SK-N-SH (cell line): ENCODE measurements at regions not wholly inside any gene's neighbourhood (a gene's known extent, or its start where the extent isn't known, plus 50 kb on each side); places are given as distances from the start of the nearest gene placed in this dataset.

Experiments
- CTCF ChIA-PET: fragments of 300-600, 350-600 bp; formaldehyde crosslinking; extraction: SDS; loops from one replicate; lab custom pipeline; 2021; lab: Yijun Ruan, JAX
- POLR2A ChIA-PET: fragments of 350-600 bp; sonication (Branson Sonifier 250); formaldehyde crosslinking; extraction: SDS; loops from one replicate; lab custom pipeline; 2020; ENCODE audit warnings: antibody characterized with exemption, inconsistent platforms; lab: Yijun Ruan, JAX
- DNase-seq: peaks from one replicate; pipeline ENCODE4 v3.0.0; 2012
- H2AFZ ChIP-seq: fragments of 200-600 bp; sonication (generic); 2 replicates; pipeline ENCODE4 v1.8.1; 2016; ENCODE audit warnings: antibody characterized with exemption, mild to moderate bottlenecking, low read depth
- H3F3A ChIP-seq: fragments of 200-600 bp; sonication (generic); replicated peaks from 2 replicates; pipeline ENCODE3; 2016; ENCODE audit warnings: antibody characterized with exemption, mild to moderate bottlenecking; ENCODE audit not compliant: insufficient read depth
- H3K27ac ChIP-seq, 2 experiments: fragments of 200-500 bp in 1 of 2; fragments of 200-600 bp in 1 of 2; sonication (Bioruptor generic) in 1 of 2; sonication (generic), shearing (Covaris generic) in 1 of 2; 2 replicates each; pipeline versions ENCODE4 v1.5.1 to v1.6.1; 2014 to 2016; ENCODE audit warnings: low read depth in 2 of 2, inconsistent platforms in 1 of 2, low read length in 1 of 2, mild to moderate bottlenecking in 1 of 2, mixed read lengths in 1 of 2
- H3K27me3 ChIP-seq: fragments of 200-600 bp; sonication (generic), shearing (Covaris generic); 2 replicates; pipeline ENCODE4 v1.6.1; 2016; ENCODE audit warnings: mixed run types; ENCODE audit not compliant: insufficient read depth
- H3K36me3 ChIP-seq, 2 experiments: fragments of 200-500 bp in 1 of 2; fragments of 200-600 bp in 1 of 2; sonication (Bioruptor generic) in 1 of 2; sonication (generic) in 1 of 2; replicated peaks in 1 of 2; 2 replicates each; pipeline versions ENCODE3 to v1.5.1; 2014 to 2016; ENCODE audit warnings: low read length in 1 of 2, mild to moderate bottlenecking in 1 of 2; ENCODE audit not compliant: insufficient read depth in 2 of 2, control insufficient read depth in 1 of 2
- H3K4me1 ChIP-seq, 2 experiments: fragments of 200-500 bp in 1 of 2; fragments of 200-600 bp in 1 of 2; sonication (Bioruptor generic) in 1 of 2; sonication (generic), shearing (Covaris generic) in 1 of 2; 2 replicates each; pipeline versions ENCODE4 v1.5.1 to v1.6.1; 2014 to 2016; ENCODE audit warnings: low read depth in 1 of 2, low read length in 1 of 2, mixed run types in 1 of 2; ENCODE audit not compliant: insufficient read depth in 2 of 2, control insufficient read depth in 1 of 2
- H3K4me2 ChIP-seq: fragments of 200-600 bp; sonication (generic), shearing (Covaris generic); 2 replicates; pipeline ENCODE4 v1.6.1; 2017; ENCODE audit warnings: mixed run types
- H3K4me3 ChIP-seq, 2 experiments: fragments of 200-500 bp in 1 of 2; fragments of 200-600 bp in 1 of 2; sonication (Bioruptor generic) in 1 of 2; sonication (generic), shearing (Covaris generic) in 1 of 2; 2 replicates each; pipeline versions ENCODE4 v1.5.1 to v1.8.1; 2014 to 2016; ENCODE audit warnings: low read depth in 2 of 2, inconsistent platforms in 1 of 2, low read length in 1 of 2, mild to moderate bottlenecking in 1 of 2, mixed read lengths in 1 of 2, moderate library complexity in 1 of 2
- H3K79me2 ChIP-seq: fragments of 200-600 bp; sonication (generic); 2 replicates; pipeline ENCODE4 v1.8.1; 2017; ENCODE audit warnings: mild to moderate bottlenecking; ENCODE audit not compliant: insufficient read depth
- H3K9ac ChIP-seq: fragments of 200-600 bp; sonication (generic); 2 replicates; pipeline ENCODE4 v1.6.1; 2017; ENCODE audit warnings: mixed run types
- H3K9me2 ChIP-seq: fragments of 200-600 bp; sonication (generic); 2 replicates; pipeline ENCODE4 v1.6.1; 2017; ENCODE audit warnings: mixed run types
- H3K9me3 ChIP-seq: fragments of 200-600 bp; sonication (generic); 2 replicates; pipeline ENCODE4 v1.6.1; 2017; ENCODE audit warnings: mixed run types, mild to moderate bottlenecking, moderate library complexity
- H4K20me1 ChIP-seq: fragments of 200-600 bp; sonication (generic); 2 replicates; pipeline ENCODE4 v1.6.1; 2017; ENCODE audit warnings: mild to moderate bottlenecking, mixed run types; ENCODE audit not compliant: insufficient read depth
- CHD2 ChIP-seq: fragments of 150-350 bp; IDR thresholded peaks from 2 replicates; pipeline ENCODE4 v1.6.1; 2018; ENCODE audit warnings: low read length; ENCODE audit not compliant: partially characterized antibody
- CTCF ChIP-seq: fragments of 200-600 bp; sonication (generic); IDR thresholded peaks from 2 replicates; pipeline ENCODE4 v1.6.1; 2017; ENCODE audit warnings: antibody characterized with exemption, mild to moderate bottlenecking, moderate library complexity
- ELF1 ChIP-seq: IDR thresholded peaks from 2 replicates; pipeline ENCODE4 v1.4.0; 2012
- EP300 ChIP-seq, 2 experiments: IDR thresholded peaks; 2 replicates each; pipeline versions ENCODE4 v1.4.0 to v1.6.1; 2012; ENCODE audit warnings: borderline replicate concordance in 1 of 2, low read depth in 1 of 2, low read length in 1 of 2
- EZH2phosphoT487 ChIP-seq: fragments of 200-600 bp; sonication (generic); IDR thresholded peaks from 2 replicates; pipeline ENCODE4 v1.6.1; 2017; ENCODE audit warnings: low read depth, mixed run types, mild to moderate bottlenecking, antibody characterized with exemption, moderate library complexity, borderline replicate concordance
- GATA2 ChIP-seq: sonication (generic); formaldehyde crosslinking; IDR thresholded peaks from 2 replicates; pipeline ENCODE4 v1.5.0; 2020; ENCODE audit warnings: mild to moderate bottlenecking, missing genetic modification reagents
- IRF3 ChIP-seq: fragments of 150-350 bp; IDR thresholded peaks from 2 replicates; pipeline ENCODE4 v1.6.1; 2016; ENCODE audit warnings: mild to moderate bottlenecking, low read depth, low read length
- MAX ChIP-seq: IDR thresholded peaks from 2 replicates; pipeline ENCODE4 v1.4.0; 2012; ENCODE audit warnings: low read depth
- MXI1 ChIP-seq: IDR thresholded peaks from 2 replicates; pipeline ENCODE4 v1.6.1; 2012; ENCODE audit warnings: mild to moderate bottlenecking, low read depth, low read length, improper control_type of control experiment
- NFIC ChIP-seq: IDR thresholded peaks from 2 replicates; pipeline ENCODE4 v1.4.0; 2012; ENCODE audit warnings: borderline replicate concordance
- PBX3 ChIP-seq: IDR thresholded peaks from 2 replicates; pipeline ENCODE4; 2012
- REST ChIP-seq: IDR thresholded peaks from 2 replicates; pipeline ENCODE4 v1.6.1; 2012; ENCODE audit warnings: mild to moderate bottlenecking, low read depth, low read length, moderate library complexity
- RXRA ChIP-seq: IDR thresholded peaks from 2 replicates; pipeline ENCODE4 v1.4.0; 2012; ENCODE audit warnings: low read depth, mild to moderate bottlenecking, borderline replicate concordance
- SIN3A ChIP-seq: IDR thresholded peaks from 2 replicates; pipeline ENCODE4 v1.6.1; 2012; ENCODE audit warnings: low read depth, mild to moderate bottlenecking, low read length, moderate library complexity, borderline replicate concordance
- TAF1 ChIP-seq: IDR thresholded peaks from 2 replicates; pipeline ENCODE4 v1.6.1; 2012; ENCODE audit warnings: low read depth, mild to moderate bottlenecking, low read length, moderate library complexity, borderline replicate concordance
- WGBS: methylation state at CpG from one replicate; pipeline ENCODE4 v1.1.6; 2017; ENCODE audit warnings: low lambda C conversion rate; 5-methylcytosine and 5-hydroxymethylcytosine counted together

GRCh38 chr6:164007881-164008280 lies 593.4 kb downstream of the QKI start:
- no peak overlapping the region for H3K4me3 ChIP-seq
- H3K9me2 ChIP-seq = no peaks in the 10 kb centered on the region
- POLR2A ChIA-PET = no interaction called here
- CTCF ChIA-PET = no interaction called here
- no peaks in the 10 kb centered on the region for H4K20me1 ChIP-seq
- 69% methylated on average over 7 of the region's 7 CpGs for WGBS
- H3K4me2 ChIP-seq = no peak overlapping the region
- no peaks in the 10 kb centered on the region for H3K27me3 ChIP-seq
- no peak for DNase-seq
- no peaks in the 10 kb centered on the region for H3K9me3 ChIP-seq
- no peaks in the 10 kb centered on the region for H3F3A ChIP-seq
- H3K27ac ChIP-seq = no peak overlapping the region
- TF ChIP-seq TAF1 = no peak
- TF ChIP-seq GATA2 = no peak
- TF ChIP-seq CTCF = no peak
- TF ChIP-seq EZH2phosphoT487 = no peak
- TF ChIP-seq NFIC = no peak
- no peak for TF ChIP-seq MXI1
- TF ChIP-seq CHD2 = no peak
- TF ChIP-seq SIN3A = no peak
- no peak for TF ChIP-seq REST
- TF ChIP-seq PBX3 = no peak
- TF ChIP-seq MAX = no peak
- no peak for TF ChIP-seq ELF1
- no peak for TF ChIP-seq EP300 (IDR thresholded peaks at IDR 0.05; ENCODE audit: borderline replicate concordance in 1 of 2, low read depth in 1 of 2, low read length in 1 of 2)
- no peak for TF ChIP-seq IRF3
- no peak for TF ChIP-seq RXRA
- H3K4me1 ChIP-seq = no peaks in the 10 kb centered on the region; a peak in 1 of 4 replicates
- no peak overlapping the region for H2AFZ ChIP-seq
- H3K9ac ChIP-seq = no peak overlapping the region
- no peaks in the 10 kb centered on the region for H3K36me3 ChIP-seq
- no peaks in the 10 kb centered on the region for H3K79me2 ChIP-seq
